T-cell (primary cell): ENCODE measurements at regions not wholly inside any gene's neighbourhood (a gene's known extent, or its start where the extent isn't known, plus 50 kb on each side); places are given as distances from the start of the nearest gene placed in this dataset.

Experiments used
- ATAC-seq, 4 experiments: fragments of 200-7000 bp in 3 of 4; fragments of 150-1000 bp in 1 of 4; cut with Tn5 transposase; replicated peaks in 1 of 4; 1 replicate in 3 of 4; 2 replicates in 1 of 4; pipeline ENCODE4 v1.10.0; 2021; ENCODE audit warnings: moderate library complexity in 3 of 4, mild to moderate bottlenecking in 2 of 4, moderate number of reproducible peaks in 1 of 4
- CTCF ChIA-PET, 2 donors: fragments of 300-600 bp; sonication (Branson Sonifier 250); formaldehyde crosslinking; loops; one replicate each; lab custom pipeline; 2022; ENCODE audit warnings: antibody characterized with exemption in 2 of 2; lab: Charles Lee
- POLR2A ChIA-PET, 2 donors: fragments of 300-600 bp; sonication (Branson Sonifier 250); formaldehyde crosslinking; loops; one replicate each; lab custom pipeline; 2022; ENCODE audit warnings: antibody characterized with exemption in 2 of 2; lab: Charles Lee
- DNase-seq, 35 experiments: peaks; one replicate each; pipeline versions ENCODE4 v3.0.0 to v3.0.0-alpha.2; 2013 to 2023
- H3K27ac ChIP-seq: one replicate; pipeline ENCODE4 v1.5.1; 2013; ENCODE audit warnings: low read length
- H3K27me3 ChIP-seq, 2 experiments: replicated peaks in 1 of 2; 1 replicate in 1 of 2; 2 replicates in 1 of 2; pipeline versions ENCODE4 v1.6.1 to v1.7.0; 2013; ENCODE audit warnings: low read length in 1 of 2, mixed read lengths in 1 of 2; ENCODE audit not compliant: control insufficient read depth in 2 of 2, insufficient read depth in 2 of 2; ENCODE audit errors: extremely low read depth in 1 of 2
- H3K36me3 ChIP-seq, 2 donors: 1 replicate in 1 of 2; 2 replicates in 1 of 2; pipeline versions ENCODE4 v1.6.1 to v1.7.0; 2013; ENCODE audit warnings: low read length in 1 of 2; ENCODE audit not compliant: control insufficient read depth in 2 of 2, insufficient read depth in 1 of 2; ENCODE audit errors: extremely low read depth in 1 of 2
- H3K4me1 ChIP-seq, 2 experiments: 1 replicate in 1 of 2; 2 replicates in 1 of 2; pipeline versions ENCODE4 v1.6.1 to v1.7.0; 2013; ENCODE audit warnings: low read length in 2 of 2, mixed read lengths in 1 of 2; ENCODE audit not compliant: insufficient read depth in 2 of 2, control insufficient read depth in 1 of 2; ENCODE audit errors: extremely low read depth in 1 of 2
- H3K4me3 ChIP-seq, 2 donors: 1 replicate in 1 of 2; 2 replicates in 1 of 2; pipeline versions ENCODE4 v1.5.1 to v1.7.0; 2013; ENCODE audit warnings: mild to moderate bottlenecking in 2 of 2, low read length in 1 of 2, moderate library complexity in 1 of 2; ENCODE audit not compliant: control insufficient read depth in 1 of 2; ENCODE audit errors: extremely low read depth in 1 of 2
- H3K9me3 ChIP-seq: 2 replicates; pipeline ENCODE4 v1.7.0; 2013
- H3K27ac Mint-ChIP-seq, 2 donors: one replicate each; pipeline ENCODE4 v1.8.0; 2020 to 2021; ENCODE audit warnings: mild to moderate bottlenecking in 2 of 2, mixed read lengths in 2 of 2
- H3K27me3 Mint-ChIP-seq, 2 donors: one replicate each; pipeline ENCODE4 v1.8.0; 2021 to 2022; ENCODE audit warnings: mixed read lengths in 2 of 2
- H3K36me3 Mint-ChIP-seq: one replicate; pipeline ENCODE4 v1.8.0; 2021; ENCODE audit warnings: mixed read lengths
- H3K4me1 Mint-ChIP-seq, 3 donors: one replicate each; pipeline ENCODE4 v1.8.0; 2020 to 2022; ENCODE audit warnings: mixed read lengths in 3 of 3, mild to moderate bottlenecking in 1 of 3
- H3K4me3 Mint-ChIP-seq, 3 donors: one replicate each; pipeline ENCODE4 v1.8.0; 2020 to 2022; ENCODE audit warnings: mild to moderate bottlenecking in 3 of 3, mixed read lengths in 3 of 3, moderate library complexity in 3 of 3
- H3K9me3 Mint-ChIP-seq, 3 donors: one replicate each; pipeline ENCODE4 v1.8.0; 2020 to 2022; ENCODE audit warnings: mixed read lengths in 3 of 3
- WGBS: methylation state at CpG from one replicate; pipeline ENCODE4 v1.1.5; 2013; ENCODE audit warnings: missing lambda C conversion rate; ENCODE audit not compliant: insufficient coverage; 5-methylcytosine and 5-hydroxymethylcytosine counted together

DNA sequence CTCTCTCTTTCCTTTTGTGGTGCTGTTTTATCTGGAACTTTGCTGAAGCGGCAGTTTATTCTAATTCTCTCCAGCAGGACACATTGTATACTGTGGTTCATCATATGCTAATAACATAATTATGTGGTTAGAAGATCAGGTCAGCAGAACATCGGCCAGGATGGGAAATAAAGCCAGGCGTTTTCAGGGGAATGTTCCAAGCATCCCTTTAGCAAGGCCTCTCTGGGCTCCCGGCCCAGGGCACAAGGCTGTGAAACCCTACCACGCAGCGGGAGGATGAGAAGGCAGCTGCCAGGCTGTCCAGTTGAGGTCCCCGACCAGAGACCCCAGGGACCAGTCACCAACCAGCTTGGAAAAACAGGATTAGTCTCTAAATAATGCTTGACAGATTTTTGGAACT lies 112.2 kb upstream of the GALNT17 start:
- 89% methylated on average over 6 of the region's 7 CpGs for WGBS
- POLR2A ChIA-PET: no interaction called here
- ATAC-seq (no peak), DNase-seq (no peak)
- H3K36me3 Mint-ChIP-seq: no peaks in the 10 kb centered on the region
- H3K4me3 Mint-ChIP-seq: no peak overlapping the region
- no peaks in the 10 kb centered on the region for H3K27me3 Mint-ChIP-seq
- H3K4me1 Mint-ChIP-seq: no peaks in the 10 kb centered on the region
- CTCF ChIA-PET: no interaction called here
- H3K36me3 ChIP-seq: no peaks in the 10 kb centered on the region
- no peaks in the 10 kb centered on the region for H3K4me1 ChIP-seq
- no peak overlapping the region for H3K27ac Mint-ChIP-seq
- H3K9me3 ChIP-seq: no peaks in the 10 kb centered on the region
- H3K9me3 Mint-ChIP-seq: peaks cover 5 to 29% (median 11%) of the 10 kb centered on the region in 3 donors
- no peak overlapping the region for H3K4me3 ChIP-seq
- no peaks in the 10 kb centered on the region for H3K27me3 ChIP-seq
- H3K27ac ChIP-seq: no peak overlapping the region

DNA sequence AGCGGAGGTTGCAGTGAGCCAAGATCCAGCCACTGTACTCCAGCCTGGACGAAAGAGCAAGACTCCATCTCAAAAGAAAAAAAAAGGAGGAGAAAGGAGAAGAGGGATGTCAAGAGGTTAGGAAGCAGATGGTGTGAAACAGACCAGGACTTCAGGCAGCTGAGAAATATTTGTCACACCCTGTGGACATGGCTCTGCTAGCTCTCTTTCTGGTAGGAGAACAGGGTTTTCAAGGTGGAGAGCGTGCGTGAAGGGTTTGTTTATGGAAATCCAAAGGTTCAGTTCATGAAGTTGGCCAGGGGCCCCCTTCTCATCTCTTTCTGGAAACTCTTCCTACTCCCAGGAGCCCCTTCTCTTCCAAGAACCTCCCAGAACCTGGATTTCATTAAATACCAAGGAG lies 110.8 kb upstream of the GALNT17 start:
- DNase-seq (no peak), ATAC-seq (no peak)
- no peak overlapping the region for H3K27ac ChIP-seq
- H3K4me3 ChIP-seq: no peak overlapping the region
- no peaks in the 10 kb centered on the region for H3K9me3 ChIP-seq
- POLR2A ChIA-PET: no interaction called here
- Mint-ChIP-seq H3K36me3 (no peaks in the 10 kb centered on the region), H3K27me3 (no peaks in the 10 kb centered on the region), H3K4me1 (no peaks in the 10 kb centered on the region), H3K9me3 (peaks cover 5 to 24% (median 11%) of the 10 kb centered on the region in 3 donors), H3K27ac (no peak overlapping the region), H3K4me3 (no peak overlapping the region)
- CTCF ChIA-PET: no interaction called here
- 100% methylated on average over 1 of the region's 4 CpGs for WGBS
- H3K36me3 ChIP-seq: no peaks in the 10 kb centered on the region
- H3K4me1 ChIP-seq: no peaks in the 10 kb centered on the region
- H3K27me3 ChIP-seq: no peaks in the 10 kb centered on the region

DNA sequence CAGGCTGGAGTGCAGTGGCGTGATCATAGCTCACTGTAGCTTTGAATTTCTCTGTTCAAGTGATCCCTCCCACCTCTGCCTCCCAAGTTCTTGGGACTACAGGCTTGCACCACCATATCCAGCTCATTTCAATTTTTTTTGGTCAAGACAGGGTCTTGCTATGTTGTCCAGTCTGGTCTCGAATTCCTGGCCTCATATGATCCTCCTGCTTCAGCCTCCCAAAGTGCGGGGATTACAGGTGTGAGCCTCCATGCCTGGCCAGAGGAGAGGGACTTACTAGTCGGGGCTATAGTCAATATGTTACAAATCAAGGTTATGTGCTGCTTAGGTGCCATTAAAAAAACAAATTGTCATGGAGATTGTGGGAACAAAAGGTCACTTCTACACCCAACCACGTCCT lies 105.3 kb upstream of the GALNT17 start:
- DNase-seq (no peak), ATAC-seq (no peak)
- no peak overlapping the region for H3K27ac ChIP-seq
- H3K4me1 Mint-ChIP-seq: no peaks in the 10 kb centered on the region
- no peaks in the 10 kb centered on the region for H3K9me3 ChIP-seq
- 55% methylated on average over 3 of the region's 5 CpGs for WGBS
- no peaks in the 10 kb centered on the region for H3K36me3 Mint-ChIP-seq
- no peaks in the 10 kb centered on the region for H3K4me1 ChIP-seq
- no peaks in the 10 kb centered on the region for H3K27me3 Mint-ChIP-seq
- CTCF ChIA-PET: no interaction called here
- H3K36me3 ChIP-seq: no peaks in the 10 kb centered on the region
- no peak overlapping the region for H3K4me3 ChIP-seq
- no peak overlapping the region for H3K27ac Mint-ChIP-seq
- no peak overlapping the region for H3K4me3 Mint-ChIP-seq
- POLR2A ChIA-PET: no interaction called here
- peaks cover 0 to 2% of the 10 kb centered on the region in 2 experiments for H3K27me3 ChIP-seq
- H3K9me3 Mint-ChIP-seq: peaks cover 0 to 18% (median 3%) of the 10 kb centered on the region in 3 donors

DNA sequence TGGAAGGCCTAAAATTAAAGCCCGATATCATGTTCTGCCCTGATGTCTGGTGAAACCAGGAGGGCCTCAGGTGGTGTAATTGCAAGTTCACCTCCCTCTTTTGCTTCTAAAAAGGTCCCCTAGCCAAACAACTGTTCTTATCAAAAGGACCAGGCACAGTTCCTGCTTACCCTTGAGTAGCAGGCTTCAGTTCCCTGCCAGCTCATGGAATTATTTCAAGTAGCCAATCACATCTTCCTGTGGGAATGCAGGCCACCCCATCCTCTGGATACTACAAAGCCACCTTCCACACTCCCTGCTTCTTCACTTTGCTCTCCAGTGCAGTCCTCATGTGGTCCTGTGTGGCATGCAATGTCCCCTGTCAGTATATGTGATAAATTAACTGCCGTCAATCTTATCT lies 97.7 kb upstream of the GALNT17 start:
- no peak overlapping the region for H3K4me3 Mint-ChIP-seq
- Histone ChIP-seq H3K27ac (no peak overlapping the region), H3K4me1 (no peaks in the 10 kb centered on the region), H3K36me3 (no peaks in the 10 kb centered on the region), H3K4me3 (no peak overlapping the region), H3K27me3 (no peaks in the 10 kb centered on the region), H3K9me3 (no peaks in the 10 kb centered on the region)
- H3K4me1 Mint-ChIP-seq: no peaks in the 10 kb centered on the region
- WGBS: 70% methylated on average over 1 of the region's 2 CpGs
- peaks cover 9 to 21% (median 12%) of the 10 kb centered on the region in 3 donors for H3K9me3 Mint-ChIP-seq
- ATAC-seq (no peak), DNase-seq (no peak)
- no peak overlapping the region for H3K27ac Mint-ChIP-seq
- ChIA-PET CTCF (no interaction called here), POLR2A (no interaction called here)
- no peaks in the 10 kb centered on the region for H3K27me3 Mint-ChIP-seq
- H3K36me3 Mint-ChIP-seq: no peaks in the 10 kb centered on the region

DNA sequence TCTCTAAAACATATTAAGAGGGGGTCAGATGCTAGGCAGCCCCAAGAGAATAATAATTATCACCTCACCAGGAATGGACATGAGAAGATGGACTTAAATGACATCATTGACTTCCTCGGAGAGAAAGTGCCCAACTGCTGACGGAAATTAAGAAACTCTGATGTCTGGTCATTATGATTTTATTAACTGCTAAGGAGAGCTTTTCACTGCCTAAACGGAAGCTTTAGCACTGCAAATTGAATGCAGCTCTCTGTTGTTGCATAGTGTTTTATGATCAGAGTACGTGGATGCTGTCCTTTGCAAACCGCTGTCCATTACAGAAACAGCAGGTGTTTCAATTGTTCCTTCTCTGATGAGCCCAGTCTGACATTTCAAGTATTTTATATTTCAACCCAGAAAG lies 89.4 kb upstream of the GALNT17 start:
- DNase-seq (no peak), ATAC-seq (no peak)
- H3K4me1 Mint-ChIP-seq: no peaks in the 10 kb centered on the region
- no peak overlapping the region for H3K27ac ChIP-seq
- H3K4me1 ChIP-seq: no peaks in the 10 kb centered on the region
- H3K9me3 Mint-ChIP-seq: peaks cover 9 to 20% (median 20%) of the 10 kb centered on the region in 3 donors
- H3K36me3 ChIP-seq: no peaks in the 10 kb centered on the region
- H3K36me3 Mint-ChIP-seq: no peaks in the 10 kb centered on the region
- H3K4me3 Mint-ChIP-seq: no peak overlapping the region
- H3K27me3 Mint-ChIP-seq: no peaks in the 10 kb centered on the region
- WGBS: 87% methylated on average over 3 of the region's 5 CpGs
- CTCF ChIA-PET: no interaction called here
- POLR2A ChIA-PET: no interaction called here
- no peaks in the 10 kb centered on the region for H3K27me3 ChIP-seq
- no peaks in the 10 kb centered on the region for H3K9me3 ChIP-seq
- no peak overlapping the region for H3K27ac Mint-ChIP-seq
- H3K4me3 ChIP-seq: no peak overlapping the region

DNA sequence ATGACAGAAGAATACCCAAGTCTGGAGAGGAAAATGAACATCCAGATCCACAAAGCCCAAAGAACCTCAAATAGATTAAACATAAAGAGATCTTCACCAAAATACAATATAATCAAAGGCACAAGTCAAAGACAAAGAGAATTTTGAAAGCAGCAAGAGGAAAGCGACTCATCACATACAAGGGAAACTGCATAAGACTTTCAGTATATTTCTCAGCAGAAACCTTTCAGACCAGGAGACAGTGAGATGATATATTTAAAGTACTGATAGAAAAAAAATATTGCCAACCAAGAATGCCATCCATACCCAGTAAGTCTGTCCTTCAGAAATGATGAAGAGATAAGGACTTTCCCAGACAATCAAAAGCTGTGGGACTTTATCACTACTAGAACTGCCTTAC lies 81.5 kb upstream of the GALNT17 start:
- Histone ChIP-seq H3K4me1 (no peaks in the 10 kb centered on the region), H3K9me3 (no peaks in the 10 kb centered on the region), H3K36me3 (no peaks in the 10 kb centered on the region), H3K27me3 (no peaks in the 10 kb centered on the region), H3K27ac (no peak overlapping the region), H3K4me3 (no peak overlapping the region)
- ChIA-PET CTCF (no interaction called here), POLR2A (no interaction called here)
- Mint-ChIP-seq H3K9me3 (peaks cover 15 to 33% (median 19%) of the 10 kb centered on the region in 3 donors), H3K4me3 (no peak overlapping the region), H3K27me3 (no peaks in the 10 kb centered on the region), H3K27ac (no peak overlapping the region), H3K36me3 (no peaks in the 10 kb centered on the region), H3K4me1 (no peaks in the 10 kb centered on the region)
- ATAC-seq (no peak), DNase-seq (no peak)
- no CpG with 5 or more reads among the region's 1 CpG for WGBS

DNA sequence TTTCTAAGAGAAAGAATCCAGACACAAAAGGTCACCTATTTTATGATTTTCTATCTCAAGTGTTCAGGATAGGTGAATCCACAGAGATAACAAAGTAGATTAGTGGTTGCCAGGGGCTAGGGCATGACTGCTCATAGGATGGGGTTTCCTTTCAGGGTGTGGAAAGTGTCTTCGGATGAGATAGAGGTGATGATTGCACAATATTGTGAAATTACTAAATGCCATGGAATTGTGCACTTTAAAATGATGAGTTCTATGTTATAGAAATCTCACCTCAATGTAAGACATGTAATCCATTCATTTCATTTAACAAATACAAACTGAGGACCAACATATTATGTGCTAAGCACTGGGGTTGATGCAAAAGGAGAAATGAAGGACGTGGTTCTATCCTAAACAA lies 76.4 kb upstream of the GALNT17 start:
- ATAC-seq (no peak), DNase-seq (no peak)
- Mint-ChIP-seq H3K4me3 (no peak overlapping the region), H3K27ac (no peak overlapping the region), H3K27me3 (no peaks in the 10 kb centered on the region), H3K9me3 (peaks cover 12 to 23% (median 13%) of the 10 kb centered on the region in 3 donors), H3K4me1 (no peaks in the 10 kb centered on the region), H3K36me3 (no peaks in the 10 kb centered on the region)
- ChIA-PET POLR2A (no interaction called here), CTCF (no interaction called here)
- Histone ChIP-seq H3K4me3 (no peak overlapping the region), H3K4me1 (no peaks in the 10 kb centered on the region), H3K36me3 (no peaks in the 10 kb centered on the region), H3K27ac (no peak overlapping the region), H3K9me3 (no peaks in the 10 kb centered on the region), H3K27me3 (no peaks in the 10 kb centered on the region)
- no CpG with 5 or more reads among the region's 2 CpGs for WGBS
